ENCODE measurements at regions not wholly inside any gene's neighbourhood (a gene's known extent, or its start where the extent isn't known, plus 50 kb on each side); places are given as distances from the start of the nearest gene placed in this dataset.
"Not testable (repeated sequence)": the region's sequence is repeated elsewhere in the genome, so short reads cannot be mapped to it uniquely, and the experiment has no call there.

GRCh38 chr7:82572195-82572880 lies 128.8 kb upstream of the CACNA2D1 start:
- Histone ChIP-seq H3K36me3 (ENCODE audit: control insufficient read depth, insufficient read depth, low read length) (no peaks in the 10 kb centered on the region), H3K27ac (ENCODE audit: insufficient read depth, low read length) (no peak overlapping the region), H4K20me1 (ENCODE audit: control insufficient read depth, extremely low read depth, insufficient read depth, low read length) (no peaks in the 10 kb centered on the region), H3K9me3 (ENCODE audit: control insufficient read depth, insufficient read depth, low read depth, low read length) (no peaks in the 10 kb centered on the region), H3K4me3 (replicated peaks in 1 of 4; ENCODE audit: control extremely low read depth in 1 of 4, insufficient read depth in 1 of 4, low read depth in 3 of 4, low read length in 4 of 4) (peak overlapping the region in 1 of 4 experiments; percentile 38), H3K79me2 (ENCODE audit: control insufficient read depth, insufficient read depth, low read length) (no peaks in the 10 kb centered on the region), H2AFZ (ENCODE audit: low read length) (no peak overlapping the region), H3K4me2 (ENCODE audit: extremely low read depth, insufficient read depth, low read length) (peak overlapping the region; percentile 37), H3K9ac (ENCODE audit: insufficient read depth, low read length) (no peak overlapping the region), H3K4me1 (ENCODE audit: control insufficient read depth, extremely low read depth, insufficient read depth, low read length) (no peaks in the 10 kb centered on the region), H3K27me3 (ENCODE audit: control insufficient read depth, insufficient read depth, low read length) (no peaks in the 10 kb centered on the region)
- DNase-seq (ENCODE audit: low read depth in 2 of 2) = peak; percentile 72 to 90
- no peak for TF ChIP-seq EZH2 (IDR thresholded peaks at IDR 0.05; ENCODE audit: low read length, missing control alignments)
- TF ChIP-seq CTCF (conservative IDR thresholded peaks at IDR 0.05 in 1 of 2, IDR thresholded peaks at IDR 0.05 in 1 of 2; ENCODE audit: low read depth in 1 of 2, low read length in 2 of 2) = peak; percentile 87 to 98

DNA sequence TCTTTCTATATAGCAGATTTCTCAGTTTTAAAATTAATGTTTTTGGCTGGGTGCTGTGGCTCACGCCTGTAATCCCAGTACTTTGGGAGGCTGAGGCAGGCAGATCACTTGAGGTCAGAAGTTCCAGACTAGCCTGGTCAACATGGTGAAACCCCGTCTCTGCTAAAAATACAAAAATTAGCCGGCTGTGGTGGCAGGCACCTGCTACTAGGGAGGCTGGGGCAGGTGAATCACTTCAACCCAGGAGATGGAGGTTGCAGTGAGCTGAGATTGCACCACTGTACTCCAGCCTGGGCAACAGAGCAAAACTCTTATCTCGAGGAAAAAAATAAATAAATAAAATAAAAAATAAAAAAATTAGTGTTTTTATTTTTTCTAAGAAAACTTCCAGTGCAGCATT lies 127.5 kb upstream of the CACNA2D1 start:
- H3K4me1 ChIP-seq (ENCODE audit: control insufficient read depth, extremely low read depth, insufficient read depth, low read length); H3K27ac ChIP-seq (ENCODE audit: insufficient read depth, low read length); H3K4me3 ChIP-seq (replicated peaks in 1 of 4; ENCODE audit: control extremely low read depth in 1 of 4, insufficient read depth in 1 of 4, low read depth in 3 of 4, low read length in 4 of 4); DNase-seq (ENCODE audit: low read depth in 2 of 2); H3K36me3 ChIP-seq (ENCODE audit: control insufficient read depth, insufficient read depth, low read length); H3K9ac ChIP-seq (ENCODE audit: insufficient read depth, low read length); H2AFZ ChIP-seq (ENCODE audit: low read length); H4K20me1 ChIP-seq (ENCODE audit: control insufficient read depth, extremely low read depth, insufficient read depth, low read length); H3K27me3 ChIP-seq (ENCODE audit: control insufficient read depth, insufficient read depth, low read length); H3K9me3 ChIP-seq (ENCODE audit: control insufficient read depth, insufficient read depth, low read depth, low read length); H3K79me2 ChIP-seq (ENCODE audit: control insufficient read depth, insufficient read depth, low read length); H3K4me2 ChIP-seq (ENCODE audit: extremely low read depth, insufficient read depth, low read length): not testable (repeated sequence)

DNA sequence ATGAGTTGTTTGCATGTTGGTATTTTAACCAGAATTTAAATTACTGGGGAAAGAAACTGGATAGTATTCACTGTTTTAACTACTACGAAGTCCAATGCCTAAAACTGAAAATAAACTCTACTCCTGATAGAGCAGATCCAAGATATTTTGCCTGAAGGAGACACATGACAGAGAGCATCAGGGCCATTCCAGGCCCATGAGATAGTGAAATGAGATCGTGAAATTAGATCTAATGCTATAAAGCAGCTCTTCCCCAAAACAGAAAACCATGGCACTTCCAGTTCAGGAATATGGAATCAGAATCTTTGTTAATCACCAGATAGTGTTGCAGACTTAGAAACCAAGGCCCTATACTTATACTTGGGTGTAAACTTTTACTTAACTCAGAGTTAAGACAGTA lies 124.3 kb upstream of the CACNA2D1 start:
- TF ChIP-seq CTCF (conservative IDR thresholded peaks at IDR 0.05 in 1 of 2, IDR thresholded peaks at IDR 0.05 in 1 of 2; ENCODE audit: low read depth in 1 of 2, low read length in 2 of 2) (no peak), EZH2 (IDR thresholded peaks at IDR 0.05; ENCODE audit: low read length, missing control alignments) (no peak)
- H3K9ac ChIP-seq (ENCODE audit: insufficient read depth, low read length) = no peak overlapping the region
- no peaks in the 10 kb centered on the region for H3K4me1 ChIP-seq (ENCODE audit: control insufficient read depth, extremely low read depth, insufficient read depth, low read length)
- H3K36me3 ChIP-seq (ENCODE audit: control insufficient read depth, insufficient read depth, low read length) = no peaks in the 10 kb centered on the region
- no peaks in the 10 kb centered on the region for H3K27me3 ChIP-seq (ENCODE audit: control insufficient read depth, insufficient read depth, low read length)
- no peaks in the 10 kb centered on the region for H4K20me1 ChIP-seq (ENCODE audit: control insufficient read depth, extremely low read depth, insufficient read depth, low read length)
- no peak overlapping the region for H2AFZ ChIP-seq (ENCODE audit: low read length)
- no peaks in the 10 kb centered on the region for H3K9me3 ChIP-seq (ENCODE audit: control insufficient read depth, insufficient read depth, low read depth, low read length)
- H3K4me3 ChIP-seq (replicated peaks in 1 of 4; ENCODE audit: control extremely low read depth in 1 of 4, insufficient read depth in 1 of 4, low read depth in 3 of 4, low read length in 4 of 4) = no peak overlapping the region
- no peak overlapping the region for H3K4me2 ChIP-seq (ENCODE audit: extremely low read depth, insufficient read depth, low read length)
- H3K27ac ChIP-seq (ENCODE audit: insufficient read depth, low read length) = no peak overlapping the region
- no peak for DNase-seq (ENCODE audit: low read depth in 2 of 2)
- no peaks in the 10 kb centered on the region for H3K79me2 ChIP-seq (ENCODE audit: control insufficient read depth, insufficient read depth, low read length)

All from fibroblast of lung (primary cell).